ENCODE measurements at regions not wholly inside any gene's neighbourhood (a gene's known extent, or its start where the extent isn't known, plus 50 kb on each side); places are given as distances from the start of the nearest gene placed in this dataset.

DNA sequence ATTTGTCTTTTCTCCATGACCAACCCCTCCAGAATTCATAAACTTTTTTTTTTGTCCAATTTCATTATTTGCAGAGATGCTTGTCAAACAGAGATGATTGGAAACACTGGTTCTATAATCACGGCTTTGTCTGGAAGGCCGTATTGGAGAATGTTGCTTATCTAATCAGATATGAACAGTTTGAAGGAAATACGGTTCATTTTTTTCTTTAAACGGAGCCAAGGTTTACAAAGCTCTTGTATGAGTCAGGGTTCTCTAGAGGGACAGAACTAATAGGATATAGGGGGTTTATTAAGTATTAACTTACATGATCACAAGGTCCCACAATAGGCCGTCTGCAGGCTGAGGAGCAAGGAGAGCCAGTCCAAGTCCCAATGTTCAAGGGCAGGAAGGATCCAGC lies 1415.8 kb downstream of the C4orf33 start:
- TF ChIP-seq, protein P1, sequence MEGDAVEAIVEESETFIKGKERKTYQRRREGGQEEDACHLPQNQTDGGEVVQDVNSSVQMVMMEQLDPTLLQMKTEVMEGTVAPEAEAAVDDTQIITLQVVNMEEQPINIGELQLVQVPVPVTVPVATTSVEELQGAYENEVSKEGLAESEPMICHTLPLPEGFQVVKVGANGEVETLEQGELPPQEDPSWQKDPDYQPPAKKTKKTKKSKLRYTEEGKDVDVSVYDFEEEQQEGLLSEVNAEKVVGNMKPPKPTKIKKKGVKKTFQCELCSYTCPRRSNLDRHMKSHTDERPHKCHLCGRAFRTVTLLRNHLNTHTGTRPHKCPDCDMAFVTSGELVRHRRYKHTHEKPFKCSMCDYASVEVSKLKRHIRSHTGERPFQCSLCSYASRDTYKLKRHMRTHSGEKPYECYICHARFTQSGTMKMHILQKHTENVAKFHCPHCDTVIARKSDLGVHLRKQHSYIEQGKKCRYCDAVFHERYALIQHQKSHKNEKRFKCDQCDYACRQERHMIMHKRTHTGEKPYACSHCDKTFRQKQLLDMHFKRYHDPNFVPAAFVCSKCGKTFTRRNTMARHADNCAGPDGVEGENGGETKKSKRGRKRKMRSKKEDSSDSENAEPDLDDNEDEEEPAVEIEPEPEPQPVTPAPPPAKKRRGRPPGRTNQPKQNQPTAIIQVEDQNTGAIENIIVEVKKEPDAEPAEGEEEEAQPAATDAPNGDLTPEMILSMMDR (conservative IDR thresholded peaks at IDR 0.05): no peak
- no peak overlapping the region for H3K27ac ChIP-seq

DNA sequence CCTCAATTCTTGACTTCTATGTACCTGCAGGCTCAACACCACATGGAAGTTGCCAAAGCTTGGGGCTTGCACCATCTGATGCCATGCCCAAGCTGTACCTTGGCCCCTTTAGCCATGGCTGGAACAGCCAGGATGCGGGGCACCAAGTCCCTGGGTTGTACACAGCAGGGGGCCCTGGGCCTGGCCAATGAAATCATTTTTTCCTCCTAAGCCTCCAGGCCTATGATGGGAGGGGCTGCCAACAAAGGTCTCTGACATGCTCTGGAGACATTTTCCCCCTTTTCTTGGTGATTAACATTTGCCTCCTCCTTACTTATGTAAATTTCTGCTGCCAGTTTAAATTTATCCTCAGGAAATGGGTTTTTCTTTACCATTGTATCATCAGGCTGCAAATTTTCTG lies 1428.1 kb downstream of the C4orf33 start:
- TF ChIP-seq, protein P1 (conservative IDR thresholded peaks at IDR 0.05): no peak

DNA sequence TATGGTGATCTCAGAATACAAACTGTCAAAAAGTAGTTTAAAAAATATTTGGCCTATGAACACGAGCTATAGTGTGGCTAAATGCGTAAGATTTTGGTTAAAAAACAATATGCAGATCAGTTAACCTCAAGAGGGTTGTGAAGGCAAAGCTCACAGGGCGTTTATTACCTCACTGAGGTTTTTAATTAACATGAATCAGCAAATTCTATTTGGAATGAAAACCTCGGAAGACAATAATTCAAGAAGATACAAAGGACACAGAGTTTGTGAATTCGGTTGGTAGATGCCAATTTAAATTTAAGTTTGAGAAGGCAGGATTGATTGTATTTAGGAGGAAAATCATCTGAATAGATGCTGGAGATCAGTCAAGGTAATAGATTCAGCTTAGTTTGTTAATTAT lies 1434.6 kb downstream of the C4orf33 start:
- no peak overlapping the region for H3K27ac ChIP-seq
- TF ChIP-seq, protein P1 (conservative IDR thresholded peaks at IDR 0.05): no peak

More for the DNA sequence above, 1428.1 kb downstream of the C4orf33 start:
- no peak overlapping the region for H3K27ac ChIP-seq

DNA sequence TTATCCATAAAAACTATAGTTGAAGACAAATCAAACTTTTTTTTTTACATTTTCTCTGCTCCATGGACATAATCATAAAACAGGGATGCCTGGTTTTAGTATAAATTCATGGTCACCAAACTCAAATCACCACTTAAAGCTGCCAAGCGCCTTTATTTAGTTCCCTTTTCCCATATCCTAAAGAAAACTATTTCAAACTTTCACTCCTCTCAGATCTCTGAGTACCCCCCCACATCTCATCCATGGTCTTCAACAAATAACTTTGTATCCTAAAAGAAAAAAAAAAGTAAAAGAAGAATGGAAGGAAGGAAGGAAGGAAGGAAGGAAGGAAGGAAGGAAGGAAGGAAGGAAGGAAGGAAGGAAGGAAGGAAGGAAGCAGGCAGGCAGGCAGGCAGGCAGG lies 1438.7 kb downstream of the C4orf33 start:
- TF ChIP-seq, protein P1 (conservative IDR thresholded peaks at IDR 0.05): no peak
- no peak overlapping the region for H3K27ac ChIP-seq

DNA sequence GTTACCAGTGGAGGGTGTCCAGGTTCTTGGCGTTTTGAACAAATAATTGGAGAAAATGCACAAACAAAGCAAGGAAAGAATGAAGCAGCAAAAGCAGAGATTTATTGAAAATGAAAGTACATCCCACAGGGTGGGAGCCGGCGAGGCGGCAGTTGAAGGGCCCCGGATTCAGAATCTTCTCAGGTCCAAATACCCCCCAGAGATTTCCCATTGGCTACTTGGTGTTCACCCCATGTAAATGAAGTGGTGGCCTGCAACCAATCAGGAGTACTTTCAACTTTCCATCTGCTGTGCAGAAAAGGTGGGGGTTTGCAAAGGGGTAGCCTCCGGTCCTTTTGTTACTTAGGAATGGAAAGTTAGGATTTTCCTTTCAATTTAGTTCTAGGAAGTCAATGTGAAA lies 1447.0 kb downstream of the C4orf33 start:
- H3K27ac ChIP-seq: no peak overlapping the region
- TF ChIP-seq, protein P1 (conservative IDR thresholded peaks at IDR 0.05): no peak

DNA sequence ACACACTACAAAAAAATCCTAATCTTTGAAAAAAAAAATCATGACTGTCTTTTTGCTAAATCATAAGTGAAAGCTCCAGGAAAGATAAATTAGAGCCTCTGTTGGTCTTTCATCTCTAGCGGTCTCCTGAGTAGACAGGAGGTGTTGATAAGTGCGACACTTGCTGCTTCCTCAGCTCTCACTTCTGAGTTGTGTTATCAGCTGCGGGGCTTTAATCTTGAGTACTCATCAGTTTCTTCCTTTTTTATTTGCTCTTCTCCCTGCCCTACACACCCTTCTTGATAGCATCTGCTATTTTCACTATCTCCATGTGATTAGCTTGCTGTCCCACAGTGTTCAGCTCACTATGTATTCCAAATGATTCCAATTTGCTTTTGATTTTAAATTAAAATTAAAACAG lies 1449.2 kb downstream of the C4orf33 start:
- TF ChIP-seq, protein P1 (conservative IDR thresholded peaks at IDR 0.05): no peak
- H3K27ac ChIP-seq: no peak overlapping the region

DNA sequence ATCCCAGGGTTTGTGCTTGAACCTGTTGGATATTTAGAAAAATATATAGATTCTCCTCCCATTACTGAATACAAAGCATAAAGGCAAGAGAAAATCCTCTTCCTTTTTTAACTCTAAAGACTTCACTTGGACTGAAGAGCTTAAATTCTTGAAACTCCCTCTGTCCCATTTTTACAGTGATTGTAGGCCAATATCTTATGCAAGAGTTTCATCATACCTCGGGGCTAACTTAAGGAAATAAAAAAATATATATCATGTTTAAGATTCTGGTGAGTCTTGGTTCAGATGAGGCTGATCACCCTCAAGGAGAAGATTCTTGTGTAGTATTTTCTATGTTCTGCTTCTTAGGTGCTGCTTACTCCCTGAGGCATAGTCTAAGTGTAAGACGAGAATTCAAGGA lies 1449.6 kb downstream of the C4orf33 start:
- TF ChIP-seq, protein P1 (conservative IDR thresholded peaks at IDR 0.05): no peak
- H3K27ac ChIP-seq: no peak overlapping the region

DNA sequence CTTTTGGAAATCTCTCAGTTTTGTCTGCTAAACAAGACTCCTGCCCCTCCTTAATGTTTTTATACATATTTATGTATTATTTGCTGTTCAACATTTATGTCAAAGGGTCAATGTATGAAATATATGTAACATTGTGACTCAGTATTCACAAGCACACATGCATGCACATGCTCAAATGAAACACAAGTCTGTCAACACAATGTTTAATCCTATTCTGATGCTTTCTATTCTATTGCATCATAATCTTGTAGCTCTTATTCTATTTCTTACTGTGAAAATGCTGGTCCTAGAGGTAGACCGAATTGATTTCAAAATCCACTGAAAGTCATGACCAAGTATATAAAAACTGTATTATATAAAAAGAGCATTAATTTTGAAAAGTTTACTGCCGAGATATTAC lies 1463.3 kb downstream of the C4orf33 start:
- H3K27ac ChIP-seq: no peak overlapping the region
- TF ChIP-seq, protein P1 (conservative IDR thresholded peaks at IDR 0.05): no peak

All from VCaP (cell line).